Stimulated activated CD4-positive, alpha-beta T cell treated with anti-CD3 and anti-CD28 coated beads, Interleukin-1b, Interleukin-23, amount 100 ng/mL, for 1 hour (primary cell): ENCODE measurements at regions not wholly inside any gene's neighbourhood (a gene's known extent, or its start where the extent isn't known, plus 50 kb on each side); places are given as distances from the start of the nearest gene placed in this dataset.
"Not testable (repeated sequence)": the region's sequence is repeated elsewhere in the genome, so short reads cannot be mapped to it uniquely, and the experiment has no call there.

Source experiments
- DNase-seq, 2 donors: peaks; one replicate each; pipeline ENCODE4 v3.0.0-alpha.2; 2020; ENCODE audit warnings: low read depth in 2 of 2

- DNase-seq, result no peak
These were observed 55.2 kb downstream of the GCC1 start for GRCh38 chr7:127530148-127530547.

- DNase-seq, result no peak
These were observed 57.8 kb downstream of the GCC1 start for GRCh38 chr7:127527561-127527960.

- DNase-seq, result no peak
These were observed 59.4 kb downstream of the GCC1 start for GRCh38 chr7:127525866-127526480.

- DNase-seq, result no peak
These were observed 69.1 kb downstream of the GCC1 start for GRCh38 chr7:127516320-127516719.

- no peak for DNase-seq
These were observed 70.9 kb downstream of the GCC1 start for GRCh38 chr7:127514499-127514898.

- DNase-seq, result no peak
These were observed 72.1 kb downstream of the GCC1 start for GRCh38 chr7:127513311-127513710.

GRCh38 chr7:127512663-127513062 lies 72.7 kb downstream of the GCC1 start:
- DNase-seq, result no peak

GRCh38 chr7:127504715-127505114 lies 80.7 kb downstream of the GCC1 start:
- no peak for DNase-seq

- no peak for DNase-seq
These were observed 83.6 kb downstream of the GCC1 start for GRCh38 chr7:127501817-127502216.

- no peak for DNase-seq
These were observed 94.9 kb upstream of the ZNF800 start for GRCh38 chr7:127487381-127487780.

- no peak for DNase-seq
These were observed 94.1 kb upstream of the ZNF800 start for GRCh38 chr7:127486654-127487053.

- DNase-seq, result no peak
These were observed 93.0 kb upstream of the ZNF800 start for GRCh38 chr7:127485482-127485881.

- DNase-seq, result no peak
These were observed 92.4 kb upstream of the ZNF800 start for GRCh38 chr7:127484954-127485353.

GRCh38 chr7:127478461-127478860 lies 86.0 kb upstream of the ZNF800 start:
- DNase-seq, result no peak

GRCh38 chr7:127478024-127478355 lies 85.5 kb upstream of the ZNF800 start:
- no peak for DNase-seq

- DNase-seq, result no peak
These were observed 85.0 kb upstream of the ZNF800 start for GRCh38 chr7:127477295-127478023.

GRCh38 chr7:127476618-127477017 lies 84.1 kb upstream of the ZNF800 start:
- no peak for DNase-seq

- no peak for DNase-seq
These were observed 81.9 kb upstream of the ZNF800 start for GRCh38 chr7:127474457-127474856.

GRCh38 chr7:127473409-127473808 lies 80.9 kb upstream of the ZNF800 start:
- no peak for DNase-seq

GRCh38 chr7:127460077-127460476 lies 67.6 kb upstream of the ZNF800 start:
- DNase-seq, result no peak

- DNase-seq, result not testable (repeated sequence)
These were observed 58.8 kb upstream of the ZNF800 start for GRCh38 chr7:127451258-127451657.

GRCh38 chr7:127448566-127448965 lies 56.1 kb upstream of the ZNF800 start:
- no peak for DNase-seq

GRCh38 chr7:127447326-127447945 lies 54.9 kb upstream of the ZNF800 start:
- DNase-seq, result peak in 1 of 2 donors; percentile 4
